Stimulated activated CD8-positive, alpha-beta memory T cell treated with anti-CD3 and anti-CD28 coated beads, Interleukin-12 subunit alpha, Interleukin-12 subunit beta, amount 100 ng/mL, for 4 hours (primary cell): ENCODE measurements at regions not wholly inside any gene's neighbourhood (a gene's known extent, or its start where the extent isn't known, plus 50 kb on each side); places are given as distances from the start of the nearest gene placed in this dataset.

ENCODE experiments used
- DNase-seq: peaks from one replicate; pipeline ENCODE4 v3.0.0-alpha.2; 2020; ENCODE audit warnings: low read depth

- no peak for DNase-seq
Observed at GRCh38 chr10:89829262-89829886, 128.0 kb downstream of the KIF20B start.

DNA sequence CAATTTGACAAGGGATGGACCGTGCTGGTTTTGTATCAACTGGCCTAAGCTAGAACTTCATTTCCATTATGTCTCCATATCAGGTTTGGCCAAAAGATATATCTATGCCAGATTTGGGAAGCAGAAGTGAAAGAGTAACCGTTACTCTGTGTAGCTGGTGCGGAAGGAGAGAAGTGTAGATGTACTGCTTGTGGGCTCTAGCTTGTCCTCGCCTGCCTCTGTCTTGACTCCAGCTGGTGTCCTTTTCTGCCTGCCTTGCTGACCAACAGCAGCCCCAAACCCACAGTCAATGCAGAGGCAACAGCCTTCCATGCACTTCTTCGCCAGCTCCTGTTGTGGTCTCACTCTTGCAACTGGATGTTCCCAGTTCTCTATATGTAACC lies 128.5 kb downstream of the KIF20B start:
- no peak for DNase-seq

GRCh38 chr10:89830624-89831023 lies 129.2 kb downstream of the KIF20B start:
- DNase-seq, result no peak

GRCh38 chr10:89836840-89837164 lies 135.4 kb downstream of the KIF20B start:
- no peak for DNase-seq

DNA sequence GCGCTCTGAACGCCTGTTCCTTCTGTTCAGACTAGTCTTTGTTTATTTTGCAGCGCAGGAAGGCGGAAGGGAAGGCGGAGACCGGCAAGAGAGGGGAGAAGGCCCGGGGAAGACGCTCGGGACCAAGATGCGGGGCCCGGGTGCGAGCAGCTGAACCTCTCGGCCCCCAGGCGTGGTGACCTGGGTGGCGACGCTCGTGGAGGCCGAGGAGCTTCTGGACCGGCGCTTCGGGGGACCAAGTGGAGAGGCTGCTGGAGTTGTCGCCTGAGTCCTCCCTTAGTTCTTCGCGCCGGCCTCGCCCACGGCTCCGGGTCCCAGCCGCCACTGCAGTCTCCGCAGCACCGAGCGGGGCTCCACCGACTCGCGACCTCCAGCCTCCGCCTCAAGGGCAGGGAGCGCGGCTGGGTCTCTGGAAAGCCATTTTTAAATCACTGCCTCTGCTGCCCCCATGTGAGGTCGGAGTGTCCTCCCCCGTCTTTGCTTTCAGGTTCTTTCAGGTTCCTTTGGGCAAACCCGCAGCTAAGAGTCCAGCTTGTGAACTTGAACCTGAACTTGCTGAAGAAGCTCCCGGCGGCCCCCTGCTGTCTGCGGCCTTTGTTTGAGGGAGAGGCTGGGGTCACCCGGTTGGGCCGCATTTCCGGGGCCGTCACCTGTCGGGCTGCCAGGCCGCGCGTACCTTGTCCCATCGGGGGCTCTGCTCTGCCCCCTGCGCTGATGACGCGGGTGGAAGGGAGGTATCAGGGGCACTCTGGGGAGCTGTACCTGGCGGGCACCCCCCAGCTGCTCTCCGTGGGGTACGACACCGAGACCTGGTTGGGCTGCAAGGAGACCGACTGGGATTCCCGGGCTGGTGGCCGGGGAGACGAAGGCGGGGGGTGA lies 136.0 kb downstream of the KIF20B start:
- DNase-seq, result peak; percentile 8

GRCh38 chr10:89838044-89838615 lies 136.7 kb downstream of the KIF20B start:
- no peak for DNase-seq

- DNase-seq, result no peak
Observed at GRCh38 chr10:89845541-89846280, 144.3 kb downstream of the KIF20B start.

DNA sequence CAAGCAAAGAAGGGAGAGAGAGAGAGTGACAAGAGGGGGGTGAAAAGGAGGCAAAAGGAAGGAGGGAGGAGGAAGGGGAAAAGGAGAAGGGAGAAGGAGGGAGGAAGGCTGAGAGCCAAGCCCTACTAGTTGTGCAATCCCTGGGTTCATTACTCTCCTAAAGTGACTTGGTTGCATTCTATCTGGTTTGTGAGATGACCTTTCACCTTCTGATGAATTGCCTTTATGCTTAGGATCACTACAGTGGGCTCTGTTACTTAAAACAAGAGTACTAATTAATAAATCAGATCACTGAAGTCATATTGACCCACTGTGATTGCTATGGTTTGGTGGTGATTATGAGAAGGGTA lies 144.9 kb downstream of the KIF20B start:
- DNase-seq, result no peak

DNA sequence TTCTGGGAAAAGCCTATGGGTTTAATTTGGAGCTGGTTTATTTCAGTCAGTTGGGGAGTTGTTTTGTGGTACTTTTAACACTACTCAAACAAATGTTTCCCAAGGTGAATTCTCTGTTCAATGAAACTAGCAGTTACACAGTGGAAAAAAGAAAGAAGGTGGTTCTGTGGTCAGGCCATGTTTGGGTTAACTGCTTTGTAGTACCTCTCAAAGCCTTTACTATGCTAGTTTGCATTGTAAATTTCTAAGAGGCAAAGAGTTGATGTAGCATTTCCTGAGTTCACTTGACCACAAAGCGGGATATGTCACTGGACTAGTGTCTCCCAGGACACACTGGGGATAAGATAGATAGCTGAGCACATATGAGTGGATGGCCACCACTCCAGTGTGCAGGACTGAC lies 145.4 kb downstream of the KIF20B start:
- DNase-seq, result no peak

GRCh38 chr10:89852872-89853271 lies 151.5 kb downstream of the KIF20B start:
- DNase-seq, result no peak

DNA sequence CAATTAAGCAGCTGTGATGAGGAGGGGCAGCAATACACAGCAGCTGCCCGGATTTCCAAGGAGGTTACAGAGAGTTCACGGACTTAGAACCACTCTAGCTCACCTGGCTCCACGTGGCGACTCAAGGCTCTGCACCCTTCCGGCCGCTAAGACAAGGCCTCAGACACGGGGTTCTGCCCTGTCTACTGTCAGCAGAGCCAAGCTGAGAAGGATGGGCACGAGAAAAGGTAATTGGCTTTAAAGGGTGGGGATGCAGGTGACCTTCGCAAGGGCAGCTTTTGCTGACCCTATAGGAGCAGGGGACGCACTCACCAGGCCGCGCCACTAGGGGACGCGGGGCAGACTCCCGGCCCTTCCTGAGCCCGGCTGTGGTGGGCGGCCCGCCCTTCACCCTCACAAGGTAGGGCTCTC lies 152.4 kb downstream of the KIF20B start:
- DNase-seq, result no peak

DNA sequence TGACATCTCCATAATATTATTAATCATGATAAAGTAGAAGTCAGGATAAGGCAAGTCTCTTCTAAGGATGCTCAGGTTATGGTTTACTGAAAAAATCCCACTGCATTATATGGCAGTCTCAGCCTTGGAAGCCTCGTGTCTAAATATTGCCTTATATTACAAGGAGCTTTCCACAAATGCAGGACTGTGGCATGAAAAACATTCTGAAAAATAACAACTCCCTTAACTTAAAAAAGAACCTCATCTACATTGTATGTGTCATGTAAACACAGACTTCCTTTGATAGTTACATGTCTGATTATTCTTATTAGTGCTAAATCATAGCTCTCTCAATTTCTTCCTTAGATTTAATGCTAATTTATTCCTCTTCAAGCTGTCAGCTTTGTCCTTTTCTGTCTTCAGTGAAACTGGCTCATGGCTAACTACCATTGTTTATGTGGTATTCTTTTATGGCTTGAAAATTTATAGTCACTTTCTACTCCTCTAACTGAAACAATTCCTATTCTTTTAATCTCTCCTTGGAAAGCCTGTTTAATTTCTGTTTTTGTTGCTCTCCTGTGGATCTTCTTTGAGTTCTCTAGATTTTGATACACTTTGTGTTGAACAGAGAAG lies 156.1 kb downstream of the KIF20B start:
- DNase-seq, result no peak

- no peak for DNase-seq
Observed at GRCh38 chr10:89861199-89861573, 159.8 kb downstream of the KIF20B start.

DNA sequence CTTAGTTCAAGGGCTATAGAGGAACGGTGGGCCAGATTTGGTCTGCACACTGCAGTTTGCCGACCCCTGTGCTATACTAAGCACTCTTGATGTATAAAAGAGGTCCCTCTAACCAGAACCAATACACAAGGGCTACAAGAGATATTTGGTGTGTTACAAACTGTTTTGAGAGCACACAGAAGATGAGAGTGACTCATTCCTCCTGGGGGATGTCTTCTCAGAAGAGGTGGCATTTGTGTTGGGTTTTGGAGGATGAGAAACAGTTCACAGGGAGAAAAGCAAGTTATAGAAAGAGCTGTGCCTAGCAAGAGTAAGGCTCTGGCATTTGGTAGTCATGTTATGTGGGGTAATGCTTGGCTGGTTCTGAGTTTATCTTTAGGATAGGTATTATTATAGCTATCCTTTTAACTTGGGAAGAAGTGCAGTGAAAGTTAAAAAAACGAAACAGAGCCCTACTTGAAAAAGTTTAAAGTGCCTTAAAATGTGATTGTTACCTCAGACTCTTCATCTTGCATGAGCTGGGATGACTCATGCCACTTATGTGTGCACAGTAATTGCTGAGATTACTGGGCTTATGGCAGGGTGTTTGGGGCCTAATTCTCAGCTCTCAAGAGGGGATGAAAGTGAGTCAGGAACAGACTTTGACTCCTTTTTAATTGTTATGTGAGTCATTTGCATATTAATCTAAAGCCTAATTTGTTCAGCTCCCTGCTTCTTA lies 160.4 kb downstream of the KIF20B start:
- DNase-seq, result no peak

DNA sequence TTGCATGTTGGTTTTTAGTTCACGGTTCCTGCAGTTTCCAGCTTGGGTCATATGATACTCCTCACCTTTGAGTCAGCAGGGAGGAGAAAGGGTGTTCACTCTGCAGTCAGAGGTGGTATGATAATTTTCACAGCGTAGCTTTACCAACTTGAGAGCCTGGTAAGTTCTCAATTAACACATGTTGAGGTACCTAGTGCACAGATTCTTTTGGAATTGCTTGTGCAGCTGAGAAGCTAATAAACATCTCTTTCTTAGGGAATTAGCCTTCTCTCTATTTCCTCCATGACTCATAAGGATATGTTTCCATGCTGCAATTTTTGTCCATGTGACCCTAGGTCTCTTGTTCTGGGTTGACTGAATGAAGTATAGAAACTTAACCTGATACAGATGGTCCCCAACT lies 166.6 kb downstream of the KIF20B start:
- no peak for DNase-seq

- DNase-seq, result no peak
Observed at GRCh38 chr10:89869180-89869579, 167.8 kb downstream of the KIF20B start.

DNA sequence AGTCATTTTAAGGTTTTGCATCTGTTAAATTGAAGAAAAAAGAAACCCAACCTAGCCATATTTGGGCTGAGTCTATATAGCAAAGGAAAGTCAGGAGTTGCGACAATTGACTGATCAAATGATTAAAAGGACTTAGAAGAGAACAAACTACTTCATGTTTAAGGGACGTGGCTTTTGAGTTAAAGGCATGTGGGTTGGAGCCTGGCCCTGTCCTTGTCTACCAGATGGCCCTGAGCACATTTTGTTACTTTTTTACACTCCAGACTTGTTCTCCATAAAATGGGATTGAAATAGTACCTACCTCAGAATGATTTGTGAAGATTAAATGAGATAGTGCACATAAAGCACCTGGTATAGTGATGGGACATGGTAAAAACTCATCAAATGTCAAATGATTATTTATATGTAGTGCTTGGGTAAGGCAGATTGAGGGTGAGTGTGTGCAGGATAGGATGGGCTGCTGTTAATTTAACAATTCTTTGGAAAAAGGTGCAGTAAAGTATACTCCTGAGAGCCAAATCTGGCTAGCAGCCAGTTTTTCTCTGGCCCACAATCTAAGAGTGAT lies 168.3 kb downstream of the KIF20B start:
- DNase-seq, result no peak

GRCh38 chr10:89870936-89871335 lies 169.5 kb downstream of the KIF20B start:
- DNase-seq, result no peak

DNA sequence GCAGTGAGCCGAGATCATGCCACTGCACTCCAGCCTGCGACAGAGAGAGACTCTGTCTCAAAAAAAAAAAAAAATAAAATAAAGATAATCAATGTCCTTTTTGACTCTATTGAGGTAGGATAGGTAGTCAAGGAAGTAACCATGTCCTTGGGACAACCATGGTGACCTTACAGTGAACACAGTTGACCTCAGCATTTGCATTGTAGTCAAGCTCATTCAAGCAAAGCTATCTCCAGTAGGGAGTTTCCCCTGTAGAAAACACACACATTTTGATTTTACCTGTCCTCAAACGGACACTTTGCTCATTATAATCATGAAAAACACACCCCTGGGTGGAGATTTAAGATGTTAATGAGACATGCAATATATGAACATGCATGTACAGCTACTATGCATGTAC lies 171.7 kb downstream of the KIF20B start:
- DNase-seq, result no peak

DNA sequence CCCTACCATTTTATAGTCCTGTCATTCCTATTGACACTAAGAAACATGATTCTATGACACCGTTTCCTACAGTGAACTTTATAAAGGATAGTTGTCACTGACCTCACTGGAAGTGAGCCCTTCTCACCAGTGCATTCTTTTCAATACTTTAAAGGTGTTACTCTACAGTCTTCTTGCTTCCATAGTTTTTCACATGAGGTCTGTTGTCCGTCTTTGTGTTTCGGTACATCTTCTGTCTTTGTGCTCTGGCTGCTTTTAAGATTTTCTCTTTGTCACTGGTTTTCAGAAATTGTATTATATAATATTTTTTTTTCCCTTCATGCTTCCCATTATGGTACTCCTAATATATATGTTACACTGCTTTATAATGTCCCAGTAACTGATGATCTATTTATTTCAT lies 174.2 kb downstream of the KIF20B start:
- no peak for DNase-seq

DNA sequence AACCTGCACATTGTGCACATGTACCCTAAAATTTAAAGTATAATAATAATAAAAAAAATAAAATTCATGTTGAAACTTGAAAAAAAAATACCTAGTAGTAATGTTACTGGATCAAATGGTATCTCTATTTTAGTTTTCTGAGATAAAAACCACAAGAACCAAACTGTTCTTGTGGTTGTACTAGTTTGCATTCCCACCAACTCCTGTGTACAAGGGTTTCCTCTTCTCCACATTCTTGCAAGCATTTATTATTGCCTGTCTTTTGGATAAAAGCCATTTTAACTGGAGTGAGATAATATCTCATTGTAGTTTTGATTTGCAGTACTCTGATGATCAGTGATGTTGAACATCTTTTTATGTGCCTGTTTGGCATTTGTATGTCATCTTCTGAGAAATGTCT lies 177.7 kb downstream of the KIF20B start:
- DNase-seq, result no peak

GRCh38 chr10:89887406-89887805 lies 186.0 kb downstream of the KIF20B start:
- DNase-seq, result no peak
